GM23338 (cell line): ENCODE measurements at regions not wholly inside any gene's neighbourhood (a gene's known extent, or its start where the extent isn't known, plus 50 kb on each side); places are given as distances from the start of the nearest gene placed in this dataset.

Experiments
- ATAC-seq: fragments of 200-7000 bp; cut with Tn5 transposase; 3 replicates; pipeline ENCODE4 v1.9.1; 2020
- DNase-seq: peaks from one replicate; pipeline ENCODE4 v3.0.0-alpha.2; 2015; ENCODE audit warnings: low spot score
- H2AFZ ChIP-seq: fragments of 200-600 bp; sonication (generic); 2 replicates; pipeline ENCODE4 v1.8.0; 2016; ENCODE audit warnings: antibody characterized with exemption, mild to moderate bottlenecking, moderate library complexity
- H3F3A ChIP-seq: fragments of 200-600 bp; sonication (generic); replicated peaks from 2 replicates; pipeline ENCODE4 v1.8.0; 2017; ENCODE audit warnings: antibody characterized with exemption, mixed run types, low read depth
- H3K27ac ChIP-seq: fragments of 200-600 bp; sonication (generic); 2 replicates; pipeline ENCODE4 v1.6.1; 2016; ENCODE audit warnings: low read depth
- H3K27me3 ChIP-seq: fragments of 200-600 bp; sonication (generic); 2 replicates; pipeline ENCODE4 v1.8.0; 2016; ENCODE audit warnings: mild to moderate bottlenecking, mixed run types, moderate library complexity; ENCODE audit not compliant: insufficient read depth
- H3K36me3 ChIP-seq: fragments of 200-600 bp; sonication (generic); 2 replicates; pipeline ENCODE4 v1.8.0; 2016; ENCODE audit warnings: mild to moderate bottlenecking; ENCODE audit not compliant: insufficient read depth
- H3K4me1 ChIP-seq: fragments of 200-600 bp; sonication (generic); 2 replicates; pipeline ENCODE4 v1.8.0; 2016; ENCODE audit warnings: mild to moderate bottlenecking, moderate library complexity; ENCODE audit not compliant: insufficient read depth
- H3K4me2 ChIP-seq: fragments of 200-600 bp; sonication (generic); 2 replicates; pipeline ENCODE4 v1.7.1; 2017; ENCODE audit warnings: mixed run types
- H3K4me3 ChIP-seq: fragments of 200-600 bp; sonication (generic); 2 replicates; pipeline ENCODE4 v1.6.1; 2016; ENCODE audit warnings: mixed run types
- H3K79me2 ChIP-seq: fragments of 200-600 bp; sonication (generic); replicated peaks from 2 replicates; pipeline ENCODE4 v1.8.0; 2017; ENCODE audit warnings: mild to moderate bottlenecking; ENCODE audit not compliant: insufficient read depth
- H3K9me2 ChIP-seq: fragments of 200-600 bp; sonication (generic); 2 replicates; pipeline ENCODE4 v1.8.0; 2017; ENCODE audit not compliant: insufficient read depth
- H4K20me1 ChIP-seq: fragments of 200-600 bp; sonication (generic); replicated peaks from 2 replicates; pipeline ENCODE4 v1.8.0; 2017; ENCODE audit warnings: mild to moderate bottlenecking; ENCODE audit not compliant: insufficient read depth
- H3K27ac Mint-ChIP-seq: 2 replicates; pipeline ENCODE4 v1.8.0; 2020; ENCODE audit warnings: inconsistent platforms, mild to moderate bottlenecking, moderate library complexity, mixed read lengths
- H3K27me3 Mint-ChIP-seq: 3 replicates; pipeline ENCODE4 v1.8.0; 2022; ENCODE audit warnings: low read depth, mild to moderate bottlenecking, moderate library complexity, mixed read lengths, inconsistent platforms; ENCODE audit not compliant: insufficient read depth, poor library complexity
- H3K36me3 Mint-ChIP-seq: 3 replicates; pipeline ENCODE4 v1.8.0; 2021; ENCODE audit warnings: low read depth, mild to moderate bottlenecking, inconsistent platforms, moderate library complexity, mixed read lengths
- H3K4me1 Mint-ChIP-seq: 3 replicates; pipeline ENCODE4 v1.8.0; 2020; ENCODE audit warnings: mild to moderate bottlenecking, inconsistent platforms, mixed read lengths
- H3K4me3 Mint-ChIP-seq: 3 replicates; pipeline ENCODE4 v1.8.0; 2021; ENCODE audit warnings: moderate library complexity, mild to moderate bottlenecking, inconsistent platforms, mixed read lengths
- H3K9me3 Mint-ChIP-seq: 3 replicates; pipeline ENCODE4 v1.8.0; 2020; ENCODE audit warnings: moderate library complexity, mild to moderate bottlenecking, inconsistent platforms, mixed read lengths
- CREB1 ChIP-seq: fragments of 250-450 bp; sonication (Bioruptor Pico); IDR thresholded peaks from 2 replicates; pipeline ENCODE4 v1.5.0; 2020; ENCODE audit warnings: low read depth, mild to moderate bottlenecking, moderate library complexity
- ETS1 ChIP-seq: IDR thresholded peaks from 2 replicates; pipeline ENCODE4 v1.6.1; 2016; ENCODE audit warnings: antibody characterized with exemption
- EZH2phosphoT487 ChIP-seq: fragments of 200-600 bp; sonication (generic); IDR thresholded peaks from one replicate; pipeline ENCODE4 v1.8.1; 2018; ENCODE audit warnings: antibody characterized with exemption; ENCODE audit not compliant: unreplicated experiment
- JUNB ChIP-seq: IDR thresholded peaks from one replicate; pipeline ENCODE4 v1.6.1; 2016; ENCODE audit warnings: antibody characterized with exemption; ENCODE audit not compliant: unreplicated experiment
- NANOG ChIP-seq: IDR thresholded peaks from 2 replicates; pipeline ENCODE4 v1.6.1; 2016; ENCODE audit warnings: antibody characterized with exemption, borderline replicate concordance
- REST ChIP-seq: IDR thresholded peaks from one replicate; pipeline ENCODE4 v1.6.1; 2018; ENCODE audit warnings: antibody characterized with exemption; ENCODE audit not compliant: unreplicated experiment
- STAT1 ChIP-seq: IDR thresholded peaks from one replicate; pipeline ENCODE4 v1.6.1; 2016; ENCODE audit warnings: antibody characterized with exemption; ENCODE audit not compliant: unreplicated experiment
- ZNF462 ChIP-seq: fragments of 250-450 bp; sonication (Bioruptor Pico); IDR thresholded peaks from 2 replicates; pipeline ENCODE4 v1.5.0; 2020; ENCODE audit warnings: mild to moderate bottlenecking, moderate library complexity

- TF ChIP-seq ZNF462 (no peak), REST (no peak), NANOG (no peak)
Observed at GRCh38 chr18:35876243-35876642, 96.2 kb upstream of the RMP24 start (continued).

GRCh38 chr18:35880788-35881455 lies 91.6 kb upstream of the RMP24 start:
- DNase-seq (no peak), ATAC-seq (no peak)
- Mint-ChIP-seq H3K4me3 (no peak overlapping the region), H3K4me1 (peaks cover 42% of the 10 kb centered on the region), H3K9me3 (no peaks in the 10 kb centered on the region), H3K27ac (peak overlapping the region; percentile 52; the same call in 1 of the 2 replicates), H3K36me3 (no peaks in the 10 kb centered on the region), H3K27me3 (no peaks in the 10 kb centered on the region)
- Histone ChIP-seq H4K20me1 (no peaks in the 10 kb centered on the region), H2AFZ (no peak overlapping the region), H3K27me3 (no peaks in the 10 kb centered on the region), H3K4me3 (no peak overlapping the region), H3K79me2 (no peaks in the 10 kb centered on the region), H3K4me2 (no peak overlapping the region), H3K36me3 (no peaks in the 10 kb centered on the region), H3K9me2 (peaks cover 28% of the 10 kb centered on the region; the same call in 1 of the 2 replicates), H3K27ac (0 out of 2 replicates have a peak overlapping the region, but pooled peaks have one; percentile 59), H3K4me1 (peaks cover 53% of the 10 kb centered on the region), H3F3A (no peaks in the 10 kb centered on the region)
- TF ChIP-seq CREB1 (CRISPR knock-in tag) (no peak), EZH2phosphoT487 (no peak), STAT1 (no peak), ETS1 (no peak), JUNB (no peak)
